Prostate gland (tissue), 2 donors: ENCODE measurements at regions not wholly inside any gene's neighbourhood (a gene's known extent, or its start where the extent isn't known, plus 50 kb on each side); places are given as distances from the start of the nearest gene placed in this dataset.

Experiments used
- CTCF ChIP-seq, 4 experiments: fragments of 200-600 bp in 2 of 4; fragments of 450-650 bp in 2 of 4; sonication (generic) in 2 of 4; IDR thresholded peaks; 1 replicate in 3 of 4; 2 replicates in 1 of 4; pipeline ENCODE4 v1.5.1; 2016 to 2019; ENCODE audit warnings: antibody characterized with exemption in 4 of 4, mild to moderate bottlenecking in 2 of 4, moderate library complexity in 2 of 4
- POLR2A ChIP-seq: fragments of 450-650 bp; IDR thresholded peaks from one replicate; pipeline ENCODE4 v1.6.1; 2016; ENCODE audit warnings: antibody characterized with exemption, mild to moderate bottlenecking
- POLR2AphosphoS5 ChIP-seq: sonication (generic); formaldehyde crosslinking; IDR thresholded peaks from one replicate; pipeline ENCODE4 v1.6.1; 2017; ENCODE audit warnings: antibody characterized with exemption

GRCh38 chr18:5051207-5051606, 145.8 kb downstream of the AKAIN1 start:
- TF ChIP-seq CTCF (IDR thresholded peaks at IDR 0.05): no peak
- TF ChIP-seq POLR2AphosphoS5: no peak
- TF ChIP-seq POLR2A: no peak
